IPS-20b (cell line): ENCODE measurements at regions not wholly inside any gene's neighbourhood (a gene's known extent, or its start where the extent isn't known, plus 50 kb on each side); places are given as distances from the start of the nearest gene placed in this dataset.

Experiments
- H3K27ac ChIP-seq: one replicate; pipeline ENCODE4 v1.5.1; 2013; ENCODE audit warnings: low read length
- H3K27me3 ChIP-seq: 2 replicates; pipeline ENCODE4 v1.6.1; 2013; ENCODE audit warnings: mild to moderate bottlenecking, low read length, inconsistent platforms; ENCODE audit not compliant: insufficient read depth
- H3K36me3 ChIP-seq: 2 replicates; pipeline ENCODE4 v1.6.1; 2013; ENCODE audit warnings: low read depth, mild to moderate bottlenecking, inconsistent platforms, low read length, moderate library complexity; ENCODE audit not compliant: insufficient read depth
- H3K4me1 ChIP-seq: 2 replicates; pipeline ENCODE4 v1.6.1; 2013; ENCODE audit warnings: mild to moderate bottlenecking, control low read depth, inconsistent platforms, low read length, moderate library complexity; ENCODE audit not compliant: insufficient read depth
- H3K4me3 ChIP-seq: 2 replicates; pipeline ENCODE4 v1.5.1; 2013; ENCODE audit warnings: mild to moderate bottlenecking, low read length, inconsistent platforms
- H3K9ac ChIP-seq: 2 replicates; pipeline ENCODE4 v1.6.1; 2013; ENCODE audit warnings: low read depth, mild to moderate bottlenecking, inconsistent platforms, low read length, moderate library complexity
- H3K9me3 ChIP-seq: 2 replicates; pipeline ENCODE4 v1.6.1; 2013; ENCODE audit warnings: mild to moderate bottlenecking, low read depth, low read length, inconsistent platforms; ENCODE audit not compliant: insufficient read depth

GRCh38 chr20:21874921-21875320 lies 169.5 kb downstream of the PAX1 start:
- Histone ChIP-seq H3K27ac (no peak overlapping the region), H3K4me3 (no peak overlapping the region), H3K9ac (no peak overlapping the region), H3K9me3 (no peaks in the 10 kb centered on the region), H3K36me3 (no peaks in the 10 kb centered on the region), H3K27me3 (peaks cover 35% of the 10 kb centered on the region), H3K4me1 (no peaks in the 10 kb centered on the region)

GRCh38 chr20:21874127-21874526 lies 168.7 kb downstream of the PAX1 start:
- Histone ChIP-seq H3K4me3 (no peak overlapping the region), H3K4me1 (no peaks in the 10 kb centered on the region), H3K9ac (no peak overlapping the region), H3K27ac (no peak overlapping the region), H3K9me3 (no peaks in the 10 kb centered on the region), H3K36me3 (no peaks in the 10 kb centered on the region), H3K27me3 (peaks cover 43% of the 10 kb centered on the region)

GRCh38 chr20:21873291-21873690 lies 167.8 kb downstream of the PAX1 start:
- no peak overlapping the region for H3K4me3 ChIP-seq
- peaks cover 51% of the 10 kb centered on the region for H3K27me3 ChIP-seq
- no peak overlapping the region for H3K27ac ChIP-seq
- no peaks in the 10 kb centered on the region for H3K4me1 ChIP-seq
- no peak overlapping the region for H3K9ac ChIP-seq
- H3K9me3 ChIP-seq: no peaks in the 10 kb centered on the region
- H3K36me3 ChIP-seq: no peaks in the 10 kb centered on the region

GRCh38 chr20:21867811-21868210 lies 162.3 kb downstream of the PAX1 start:
- H3K27ac ChIP-seq: no peak overlapping the region
- H3K9ac ChIP-seq: no peak overlapping the region
- H3K36me3 ChIP-seq: no peaks in the 10 kb centered on the region
- H3K4me3 ChIP-seq: no peak overlapping the region
- peaks cover 2% of the 10 kb centered on the region; the same call in 1 of the 2 replicates for H3K4me1 ChIP-seq
- peaks cover 74% of the 10 kb centered on the region for H3K27me3 ChIP-seq
- H3K9me3 ChIP-seq: no peaks in the 10 kb centered on the region

GRCh38 chr20:21867353-21867752 lies 161.9 kb downstream of the PAX1 start:
- H3K4me1 ChIP-seq: peaks cover 6% of the 10 kb centered on the region; the same call in 1 of the 2 replicates
- H3K4me3 ChIP-seq: no peak overlapping the region
- peaks cover 70% of the 10 kb centered on the region for H3K27me3 ChIP-seq
- no peak overlapping the region for H3K9ac ChIP-seq
- H3K9me3 ChIP-seq: no peaks in the 10 kb centered on the region
- no peaks in the 10 kb centered on the region for H3K36me3 ChIP-seq
- no peak overlapping the region for H3K27ac ChIP-seq

- H3K27me3 ChIP-seq: peaks cover 26% of the 10 kb centered on the region
- H3K9me3 ChIP-seq: no peaks in the 10 kb centered on the region; the same call in 1 of the 2 replicates
- no peak overlapping the region for H3K27ac ChIP-seq
- no peak overlapping the region for H3K9ac ChIP-seq
- H3K36me3 ChIP-seq: no peaks in the 10 kb centered on the region
- H3K4me3 ChIP-seq: no peak overlapping the region
- peaks cover 10% of the 10 kb centered on the region; the same call in 1 of the 2 replicates for H3K4me1 ChIP-seq
These were observed 157.5 kb downstream of the PAX1 start for GRCh38 chr20:21862956-21863355.

DNA sequence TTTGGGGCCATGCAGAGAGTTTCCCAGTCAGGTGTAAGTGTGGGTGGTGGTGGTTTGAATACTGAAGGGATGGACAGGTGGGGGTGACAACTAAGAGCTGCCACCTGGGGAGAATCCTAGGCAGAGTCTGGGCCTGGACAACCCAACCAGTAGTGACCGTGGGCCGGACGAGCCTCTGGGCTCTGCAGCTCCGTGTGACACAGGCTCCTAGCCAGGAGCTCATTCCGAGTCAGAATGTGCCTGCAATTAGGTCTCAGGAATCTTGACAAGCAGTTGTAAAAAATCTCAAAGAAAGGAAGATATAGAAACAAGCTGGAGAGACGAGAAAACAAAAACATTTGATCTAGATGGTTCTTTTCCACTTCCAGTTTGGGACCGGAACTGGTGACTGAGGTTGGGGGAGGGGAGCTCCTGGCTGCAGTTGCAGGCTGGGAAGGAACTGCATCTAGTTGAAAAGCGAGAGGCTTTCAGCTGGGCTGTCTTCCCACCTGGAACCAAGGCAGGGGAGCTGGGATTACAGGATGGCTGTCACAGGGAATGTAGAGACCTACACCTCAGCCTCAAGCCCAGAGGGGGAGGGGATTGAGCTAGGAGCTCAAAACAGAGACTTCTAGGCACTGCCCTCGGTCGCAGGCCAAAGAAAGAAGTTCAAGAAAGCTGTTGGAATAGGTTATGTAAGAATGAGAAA lies 156.9 kb downstream of the PAX1 start:
- peaks cover 20% of the 10 kb centered on the region for H3K27me3 ChIP-seq
- H3K9ac ChIP-seq: no peak overlapping the region
- H3K27ac ChIP-seq: no peak overlapping the region
- H3K9me3 ChIP-seq: no peaks in the 10 kb centered on the region; the same call in 1 of the 2 replicates
- no peak overlapping the region for H3K4me3 ChIP-seq
- peaks cover 10% of the 10 kb centered on the region; the same call in 1 of the 2 replicates for H3K4me1 ChIP-seq
- no peaks in the 10 kb centered on the region for H3K36me3 ChIP-seq

DNA sequence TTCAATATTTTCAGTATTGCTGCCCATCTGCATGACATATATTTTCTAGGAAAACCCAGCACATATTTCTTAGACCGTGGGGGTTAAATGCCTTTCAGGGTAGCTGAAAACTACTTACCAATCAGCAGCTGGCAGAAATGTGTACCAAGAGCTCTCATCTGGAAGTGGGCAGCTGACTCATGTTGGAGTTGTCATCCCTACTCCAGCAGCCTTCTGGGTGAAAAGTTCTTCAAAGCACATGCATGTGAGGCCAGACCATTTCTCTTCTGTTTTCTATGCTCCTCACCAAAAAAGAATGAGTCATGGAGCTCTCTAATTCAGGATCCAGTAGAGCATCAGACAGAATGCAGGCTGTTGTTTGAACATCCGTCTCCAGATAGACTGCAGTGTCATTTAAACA lies 135.5 kb downstream of the PAX1 start:
- H3K9me3 ChIP-seq: no peaks in the 10 kb centered on the region
- H3K27ac ChIP-seq: no peak overlapping the region
- H3K4me1 ChIP-seq: no peaks in the 10 kb centered on the region
- no peaks in the 10 kb centered on the region; the same call in 1 of the 2 replicates for H3K27me3 ChIP-seq
- H3K36me3 ChIP-seq: no peaks in the 10 kb centered on the region
- H3K4me3 ChIP-seq: no peak overlapping the region
- no peak overlapping the region for H3K9ac ChIP-seq

DNA sequence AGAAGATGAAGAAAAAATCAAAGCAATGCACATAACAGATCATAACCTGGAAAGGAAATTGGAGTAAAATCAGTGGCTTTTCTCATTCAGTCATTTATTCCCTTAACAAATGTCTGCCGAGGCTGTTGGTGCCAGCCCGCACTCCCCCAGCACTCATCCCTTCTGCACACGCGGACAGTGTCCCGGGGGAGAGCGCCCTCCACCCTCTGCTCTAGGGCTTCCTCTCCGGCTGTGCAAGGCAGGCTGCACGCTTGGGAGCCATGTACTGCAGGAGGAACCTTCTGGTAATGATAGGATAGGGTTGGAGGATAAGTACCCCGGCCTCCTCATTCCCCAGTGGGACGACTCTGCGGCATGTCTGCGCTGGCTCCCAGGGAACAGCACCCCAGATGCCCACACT lies 134.5 kb downstream of the PAX1 start:
- H3K9me3 ChIP-seq: no peaks in the 10 kb centered on the region
- no peaks in the 10 kb centered on the region; the same call in 1 of the 2 replicates for H3K27me3 ChIP-seq
- H3K4me3 ChIP-seq: no peak overlapping the region
- H3K4me1 ChIP-seq: no peaks in the 10 kb centered on the region
- no peaks in the 10 kb centered on the region for H3K36me3 ChIP-seq
- H3K27ac ChIP-seq: no peak overlapping the region
- H3K9ac ChIP-seq: no peak overlapping the region

GRCh38 chr20:21836346-21836745 lies 130.9 kb downstream of the PAX1 start:
- Histone ChIP-seq H3K36me3 (no peaks in the 10 kb centered on the region), H3K9ac (no peak overlapping the region), H3K27ac (no peak overlapping the region), H3K4me1 (no peaks in the 10 kb centered on the region), H3K9me3 (no peaks in the 10 kb centered on the region), H3K4me3 (no peak overlapping the region), H3K27me3 (no peaks in the 10 kb centered on the region; the same call in 1 of the 2 replicates)

GRCh38 chr20:21835042-21835441 lies 129.6 kb downstream of the PAX1 start:
- no peak overlapping the region for H3K9ac ChIP-seq
- no peaks in the 10 kb centered on the region for H3K36me3 ChIP-seq
- H3K4me3 ChIP-seq: no peak overlapping the region
- no peaks in the 10 kb centered on the region for H3K9me3 ChIP-seq
- no peaks in the 10 kb centered on the region for H3K4me1 ChIP-seq
- no peaks in the 10 kb centered on the region; the same call in 1 of the 2 replicates for H3K27me3 ChIP-seq
- no peak overlapping the region for H3K27ac ChIP-seq
